GM21367 (cell line): ENCODE measurements at regions not wholly inside any gene's neighbourhood (a gene's known extent, or its start where the extent isn't known, plus 50 kb on each side); places are given as distances from the start of the nearest gene placed in this dataset.

Experiments used
- ATAC-seq: cut with Tn5 transposase; IDR thresholded peaks from one replicate; pipeline ENCODE4 v1.9.1; 2021; ENCODE audit not compliant: unreplicated experiment

DNA sequence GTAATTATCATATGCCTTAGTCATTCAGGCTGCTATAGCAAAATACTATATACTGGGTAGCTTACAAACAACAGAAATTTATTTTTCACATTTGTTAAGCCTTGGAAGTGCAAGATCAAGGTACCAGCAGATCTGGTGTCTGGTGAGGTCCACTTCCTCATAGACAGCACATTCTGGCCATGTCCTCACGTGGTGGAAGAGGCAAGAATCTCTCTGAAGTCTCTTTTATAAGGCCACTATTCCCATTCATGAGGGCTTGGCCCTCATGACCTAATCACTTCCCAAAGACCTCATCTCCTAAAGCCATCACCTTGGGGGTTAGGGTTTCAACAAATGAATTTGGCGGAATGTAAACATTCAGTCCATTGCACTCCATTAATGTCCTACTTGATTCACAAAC is 137.5 kb upstream of the C1GALT1 start:
- no peak for ATAC-seq

DNA sequence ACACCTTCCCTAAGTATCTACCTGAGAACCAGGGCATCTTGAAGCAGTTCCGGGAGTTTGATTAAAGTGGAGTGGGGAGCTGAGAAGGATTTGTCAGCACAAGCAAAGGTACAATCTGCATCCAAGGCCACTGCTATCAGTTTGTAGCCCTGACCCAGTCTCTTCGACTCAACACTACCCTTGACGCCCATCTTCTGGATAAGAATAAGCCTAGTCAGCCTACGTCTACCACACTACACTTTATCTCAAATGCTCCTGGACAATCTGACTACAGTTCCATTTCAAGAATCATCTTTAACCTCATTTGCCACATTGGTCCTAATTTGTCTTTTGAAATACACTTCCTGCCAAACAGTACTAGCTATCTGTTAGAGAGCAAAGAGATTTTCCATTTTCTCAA is 134.1 kb upstream of the C1GALT1 start:
- no peak for ATAC-seq

DNA sequence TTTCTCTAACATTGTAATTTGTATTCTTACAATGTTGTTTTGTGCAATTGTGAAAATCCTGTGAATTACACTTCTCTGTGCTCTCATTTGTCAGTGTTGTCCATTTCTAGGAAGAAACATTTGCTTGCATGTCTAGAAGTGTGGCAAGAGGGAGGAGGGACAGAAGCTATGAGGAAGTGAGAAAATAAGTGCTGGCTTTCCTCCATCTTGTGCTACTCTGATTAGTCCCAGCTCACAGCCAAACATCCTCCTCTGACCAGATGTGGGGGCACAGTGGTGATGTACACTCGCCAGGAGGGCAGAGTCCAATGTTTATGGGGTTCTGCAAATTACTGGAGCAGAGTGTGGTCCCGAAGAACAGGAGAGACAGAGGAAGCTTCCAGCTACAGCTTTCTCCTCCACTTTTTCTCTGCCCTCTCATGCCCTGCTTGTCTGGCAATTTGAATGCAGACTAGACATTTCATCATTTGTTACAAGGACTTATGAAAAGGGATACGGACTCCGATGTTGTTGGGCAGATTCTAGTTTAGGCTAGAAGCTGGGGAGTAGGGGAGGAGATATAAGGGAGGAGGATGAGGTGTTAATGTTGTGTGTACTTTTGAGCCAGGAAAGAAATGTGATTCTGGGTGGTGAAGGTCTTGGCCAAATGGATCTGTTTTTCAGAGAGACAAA is 131.0 kb upstream of the C1GALT1 start:
- ATAC-seq = peak; percentile 93

DNA sequence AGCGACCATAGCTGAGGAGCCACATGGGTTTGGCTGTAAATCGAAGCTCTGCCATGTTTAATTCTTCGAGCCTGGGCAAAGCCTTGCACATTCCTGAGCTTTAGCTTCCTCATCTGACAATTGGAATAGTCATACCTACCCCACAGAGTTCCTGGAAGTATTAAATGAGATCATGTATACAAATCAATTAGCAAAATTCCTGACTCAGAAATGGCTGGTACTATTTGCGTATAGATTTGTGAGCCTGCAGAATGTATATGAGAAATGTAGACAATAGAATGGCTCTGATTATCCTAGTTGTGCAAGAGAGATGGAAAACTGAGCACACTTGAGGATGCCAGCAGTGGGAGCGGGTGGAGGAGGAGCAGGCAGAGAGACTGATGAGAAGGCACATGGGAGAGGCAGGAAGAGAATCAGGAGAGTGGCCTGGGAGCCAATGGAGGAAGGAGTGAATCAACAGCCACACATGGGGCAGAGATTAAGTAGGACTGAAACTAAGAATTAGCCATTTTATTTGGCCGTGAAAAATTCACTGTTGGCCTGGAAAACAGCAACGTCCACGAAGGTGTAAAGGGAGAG is 128.0 kb upstream of the C1GALT1 start:
- no peak for ATAC-seq

DNA sequence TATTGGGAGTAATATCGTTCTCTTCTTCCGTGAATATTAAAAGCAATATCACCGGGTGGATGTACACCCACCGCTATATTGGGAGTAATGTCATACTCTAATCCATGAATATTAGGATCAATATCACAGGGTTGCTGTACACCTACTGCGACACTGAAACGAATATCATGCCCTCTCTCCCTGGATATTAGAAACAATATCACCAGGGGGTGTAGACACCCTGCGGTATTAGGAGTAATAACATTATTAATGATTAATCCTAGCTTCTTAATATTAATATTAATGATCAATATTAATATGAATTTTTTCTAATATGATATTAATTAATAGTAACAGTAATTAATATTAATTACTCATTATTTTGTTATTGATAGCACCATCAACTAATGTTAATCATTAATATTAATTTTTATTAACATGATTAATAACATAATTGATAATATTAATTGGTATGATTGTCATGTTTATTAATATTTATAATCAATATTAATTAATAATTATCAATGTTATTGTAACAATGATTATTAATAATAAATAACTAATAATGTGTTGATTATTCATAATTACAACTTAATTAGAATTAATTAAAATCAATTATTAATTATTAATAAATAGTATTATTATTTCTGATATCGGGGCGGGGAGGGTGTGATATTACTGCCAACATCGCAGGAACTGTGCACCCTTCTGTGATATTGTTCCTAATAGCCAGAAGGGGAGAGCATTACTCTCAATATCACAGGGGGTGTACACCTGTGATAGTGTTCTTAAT is 121.3 kb upstream of the C1GALT1 start:
- no peak for ATAC-seq

DNA sequence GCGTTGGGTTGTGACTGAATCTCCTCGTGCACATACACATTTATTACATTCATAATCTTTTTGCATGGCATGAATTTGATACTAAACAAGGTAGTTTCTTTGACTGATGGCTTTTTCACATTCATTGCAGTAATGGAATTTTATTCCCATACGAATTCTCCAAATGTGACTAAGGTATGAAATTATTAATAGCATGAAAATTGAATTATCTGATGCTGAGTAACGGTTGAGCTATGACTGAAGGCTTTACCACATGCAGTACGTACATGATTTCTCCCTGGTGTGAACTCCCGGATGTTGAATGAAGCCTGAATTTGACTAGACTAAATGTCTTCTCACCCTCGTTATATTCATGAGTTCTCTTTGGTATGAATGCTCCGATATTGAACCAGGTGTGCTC is 104.4 kb upstream of the C1GALT1 start:
- no peak for ATAC-seq

DNA sequence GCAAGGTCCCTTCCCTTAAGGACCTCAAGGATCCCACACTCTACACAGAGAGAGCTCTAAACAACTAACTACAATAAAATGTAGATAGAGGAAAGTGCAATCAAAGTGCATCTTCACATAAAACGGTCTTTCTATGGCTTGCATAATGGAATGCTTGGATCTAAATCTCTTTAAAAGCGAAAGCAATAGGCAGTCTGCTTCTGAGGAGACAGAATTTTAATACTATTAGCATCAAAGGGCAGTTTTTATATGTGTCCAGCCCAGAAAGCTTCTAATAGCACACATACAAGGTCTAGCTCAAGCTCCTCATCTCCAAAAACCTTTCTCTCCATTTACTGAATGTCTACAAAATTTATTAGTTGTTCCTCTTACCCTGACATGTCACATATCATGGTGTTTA is 101.5 kb upstream of the C1GALT1 start:
- no peak for ATAC-seq

DNA sequence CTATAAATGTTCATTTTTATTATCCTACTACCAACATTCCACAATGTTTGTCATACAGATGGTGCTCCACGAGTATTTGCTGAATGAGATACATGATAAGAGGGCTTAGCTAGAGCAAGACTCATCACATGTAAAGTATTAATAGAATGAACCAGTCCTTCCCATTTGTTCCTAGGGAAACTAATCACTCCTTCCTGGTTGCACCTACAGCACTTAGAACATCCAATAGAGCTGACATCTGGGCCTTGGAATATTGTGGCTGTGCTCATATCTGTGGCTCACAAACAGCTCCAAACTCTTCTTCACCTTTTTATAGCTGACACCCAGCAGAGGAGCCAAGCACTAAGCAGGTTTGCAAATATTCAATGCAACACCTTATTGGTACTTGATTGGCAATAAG is 91.9 kb upstream of the C1GALT1 start:
- no peak for ATAC-seq

DNA sequence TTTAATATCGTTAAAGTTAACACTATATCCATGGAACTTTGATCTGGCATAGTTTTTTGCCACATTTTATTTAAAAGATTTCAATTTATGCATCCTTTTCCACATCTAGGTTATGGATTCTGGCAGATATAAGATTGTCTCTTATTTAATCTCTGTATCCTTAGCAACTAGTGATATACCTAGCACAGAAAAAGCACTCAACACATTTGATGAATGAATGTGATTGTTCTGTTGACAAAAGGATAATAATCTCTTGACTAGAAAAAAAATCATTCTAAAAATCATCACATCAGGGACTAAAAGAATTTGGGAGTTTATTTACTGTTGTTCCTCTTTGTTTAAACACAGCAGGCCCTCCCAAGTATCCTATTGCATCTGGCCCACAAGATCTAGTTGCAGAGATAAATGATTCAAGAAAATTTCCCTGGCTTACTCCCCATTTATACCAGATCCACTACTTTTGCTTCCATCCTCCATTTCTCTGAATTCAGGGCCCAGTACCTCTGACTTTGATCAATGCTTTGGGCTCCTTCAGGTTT is 84.0 kb upstream of the C1GALT1 start:
- ATAC-seq = no peak

DNA sequence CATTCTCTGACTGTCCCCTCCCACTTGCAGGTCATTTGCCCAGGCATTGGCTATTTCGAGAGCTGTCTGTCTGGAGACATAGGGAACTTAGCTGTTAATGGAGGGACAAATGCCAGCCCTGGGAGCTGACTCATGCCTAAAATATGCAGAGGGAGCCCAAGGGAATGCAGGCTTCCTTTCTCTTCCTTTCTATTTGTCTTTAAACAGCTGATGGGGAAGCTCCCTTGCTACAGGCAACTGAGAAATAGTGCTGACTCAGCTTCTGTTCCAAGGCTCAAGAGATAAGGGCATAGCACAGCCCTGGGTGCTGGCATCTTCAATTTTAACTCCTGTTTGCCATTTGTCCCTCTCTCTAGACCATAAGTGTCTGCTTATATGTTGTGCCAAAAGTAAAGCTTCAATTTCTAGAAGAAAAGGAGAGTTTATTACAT is 82.7 kb upstream of the C1GALT1 start:
- ATAC-seq = no peak

DNA sequence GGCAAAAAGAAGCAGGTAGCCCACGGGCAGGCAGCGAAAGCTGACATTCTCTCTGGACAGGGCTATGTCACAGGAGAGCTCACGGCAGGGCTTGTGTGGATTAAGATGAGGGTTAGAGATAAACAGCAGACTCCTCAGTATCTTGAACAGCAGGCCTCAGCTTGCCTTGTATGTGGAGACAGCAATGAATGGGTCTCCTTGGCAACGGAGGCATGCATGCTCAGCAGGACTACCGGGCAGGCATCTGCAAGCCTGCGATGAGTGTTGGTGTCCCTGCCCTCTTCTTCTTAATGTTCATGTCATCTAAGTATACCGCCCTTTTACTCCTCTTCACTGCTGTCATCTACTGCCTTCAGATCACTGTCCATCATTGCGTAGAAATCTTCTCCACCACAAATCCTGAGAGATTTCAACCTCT is 81.9 kb upstream of the C1GALT1 start:
- ATAC-seq = no peak

DNA sequence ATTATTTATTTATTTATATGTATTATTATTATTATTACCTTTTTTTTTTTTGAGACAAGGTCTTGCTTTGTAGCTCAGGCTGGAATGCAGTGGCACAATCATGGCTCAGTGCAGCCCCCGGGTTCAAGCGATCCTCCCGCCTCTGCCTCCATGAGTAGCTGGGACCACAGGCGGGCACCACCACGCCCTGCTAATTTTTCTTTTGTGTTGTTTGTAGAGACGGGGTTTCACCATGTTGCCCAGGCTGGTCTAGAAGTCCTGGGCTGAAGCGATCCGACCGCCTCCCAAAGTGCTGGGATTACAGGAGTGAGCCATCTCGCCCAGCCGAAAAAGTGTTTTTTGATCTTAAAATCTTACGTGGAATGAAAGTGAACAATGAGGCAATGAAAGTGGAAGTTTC is 79.4 kb upstream of the C1GALT1 start:
- ATAC-seq = no peak

DNA sequence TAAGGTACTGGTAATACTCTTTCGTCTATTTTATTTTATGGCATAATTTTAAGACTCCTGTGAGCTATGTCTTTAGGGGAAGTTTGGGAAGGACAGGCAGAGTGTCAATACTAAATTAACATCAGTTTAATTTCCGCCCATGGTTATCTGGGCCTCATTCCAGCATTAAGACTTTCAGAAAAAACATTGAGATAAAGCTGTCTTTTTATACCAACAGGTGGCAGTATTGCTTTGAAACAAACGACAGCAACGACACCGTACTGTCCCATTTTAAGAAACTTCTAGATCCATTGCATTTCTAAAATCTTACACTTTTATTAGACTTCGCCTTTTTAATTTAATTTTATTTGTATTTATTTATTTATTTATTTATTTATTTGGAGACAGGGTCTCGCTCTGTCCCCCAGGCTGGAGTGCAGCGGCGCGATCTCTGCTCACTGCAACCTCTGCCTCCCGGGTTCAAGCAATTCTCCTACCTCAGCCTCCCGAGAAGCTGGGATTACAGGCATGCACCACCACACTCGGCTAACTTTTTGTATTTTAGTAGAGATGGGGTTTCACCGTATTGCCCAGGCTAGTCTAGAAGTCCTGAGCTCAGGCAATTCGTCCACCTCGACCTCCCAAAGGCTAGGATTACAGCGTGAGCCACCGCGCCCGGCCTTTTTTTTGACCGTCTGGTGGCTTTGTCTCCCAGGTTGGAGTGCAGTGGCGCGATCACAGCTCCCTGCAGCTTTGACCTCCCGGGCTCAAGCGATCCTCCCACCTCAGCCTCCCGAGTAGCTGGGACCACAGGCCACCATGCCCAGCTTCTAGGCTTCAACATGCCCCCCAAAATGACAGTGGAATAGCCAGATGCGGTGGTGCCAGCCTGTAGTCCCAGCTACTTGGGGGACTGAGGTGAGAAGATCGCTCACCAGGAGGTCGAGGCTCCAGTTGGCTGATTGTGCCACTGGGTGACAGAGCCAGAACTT is 78.7 kb upstream of the C1GALT1 start:
- ATAC-seq = peak; percentile 55

DNA sequence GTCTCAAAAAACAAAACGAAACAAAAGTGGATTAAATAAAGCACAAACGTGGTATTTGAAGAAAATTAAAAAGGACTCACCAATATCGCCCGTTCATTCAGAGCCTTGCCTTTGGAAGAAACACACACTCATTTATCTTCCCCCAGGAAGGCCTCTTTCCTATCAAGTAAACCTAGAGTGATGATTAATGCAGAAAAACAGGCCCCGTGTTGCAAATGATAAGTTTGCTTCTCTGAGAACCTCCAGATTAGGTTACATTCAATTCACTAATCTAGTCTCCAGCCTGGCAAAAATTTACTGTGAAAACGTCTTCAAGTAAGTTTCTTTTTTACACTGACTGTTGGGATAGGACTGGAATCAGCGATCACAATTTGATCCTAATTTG is 78.0 kb upstream of the C1GALT1 start:
- ATAC-seq = no peak

DNA sequence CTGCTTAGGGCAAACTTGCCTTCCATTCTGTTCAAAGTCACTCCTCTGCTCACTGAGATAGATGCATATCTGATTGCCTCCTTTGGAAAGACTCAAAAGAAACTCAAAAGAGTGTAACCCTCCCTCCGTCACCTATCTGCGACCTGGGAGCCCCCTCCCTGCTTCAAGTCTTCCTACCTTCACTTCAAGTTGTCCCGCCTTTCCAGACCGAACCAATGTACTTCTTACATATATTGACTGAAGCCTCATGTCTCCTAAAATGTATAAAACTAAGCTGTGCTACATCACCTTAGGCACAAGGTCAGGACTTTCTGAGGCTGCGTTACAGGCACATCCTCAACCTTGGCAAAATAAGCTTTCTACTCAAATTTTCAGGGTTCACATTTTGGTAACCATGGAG is 77.4 kb upstream of the C1GALT1 start:
- no peak for ATAC-seq

DNA sequence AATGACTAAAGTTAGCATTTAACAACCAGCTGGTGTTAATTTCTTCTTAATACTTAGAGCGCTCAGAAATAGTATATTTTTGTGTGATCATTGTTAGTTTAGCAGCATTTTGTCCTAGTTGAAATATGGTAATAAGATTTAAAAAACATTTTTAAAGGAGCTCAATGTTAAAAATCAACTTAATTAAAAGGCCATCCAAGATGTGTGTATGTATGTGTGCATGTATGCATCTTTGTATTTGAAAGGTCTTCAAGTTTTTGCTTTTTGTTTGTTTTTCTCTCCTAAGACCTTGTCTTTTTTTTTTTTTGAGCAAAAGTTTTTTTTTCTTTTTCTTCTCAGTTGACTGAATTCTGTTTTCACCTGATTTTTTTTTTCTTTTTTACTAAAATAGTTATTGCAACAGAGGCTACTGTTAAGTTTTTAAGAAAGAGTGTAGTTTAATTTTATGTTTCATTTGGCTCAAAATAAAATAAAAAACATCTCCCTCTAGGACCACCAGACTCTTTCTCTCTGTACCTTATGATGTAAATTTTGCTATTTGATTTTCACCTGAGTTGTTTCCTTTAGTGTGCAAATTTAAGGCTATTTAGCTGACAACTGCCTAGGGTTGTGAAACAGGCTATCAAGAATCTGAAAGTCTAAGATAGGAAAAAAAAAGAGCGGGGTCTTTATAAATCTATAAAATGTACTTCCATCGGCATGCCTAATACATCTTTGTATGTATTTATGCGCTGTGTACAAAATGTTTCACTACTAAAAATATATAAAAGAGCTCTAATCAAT is 76.4 kb upstream of the C1GALT1 start:
- no peak for ATAC-seq

DNA sequence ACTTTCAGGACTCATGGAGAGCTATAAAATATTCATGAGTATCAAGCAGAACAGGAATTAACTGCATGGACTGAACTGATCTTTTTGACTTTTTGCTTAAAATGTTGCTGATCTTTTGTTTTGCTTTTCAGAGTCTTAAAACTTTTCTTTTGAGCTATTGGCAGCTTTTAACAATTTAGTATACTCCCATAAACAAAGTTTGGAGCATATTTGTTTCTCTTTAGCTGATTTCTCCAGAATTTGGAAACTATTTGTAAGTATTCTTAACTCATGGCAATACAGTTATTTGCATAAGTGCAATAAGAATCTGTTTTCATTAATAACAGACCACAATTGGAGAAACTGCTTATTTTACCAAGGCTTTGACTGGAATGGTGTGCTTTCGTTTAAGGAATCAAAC is 73.4 kb upstream of the C1GALT1 start:
- no peak for ATAC-seq

DNA sequence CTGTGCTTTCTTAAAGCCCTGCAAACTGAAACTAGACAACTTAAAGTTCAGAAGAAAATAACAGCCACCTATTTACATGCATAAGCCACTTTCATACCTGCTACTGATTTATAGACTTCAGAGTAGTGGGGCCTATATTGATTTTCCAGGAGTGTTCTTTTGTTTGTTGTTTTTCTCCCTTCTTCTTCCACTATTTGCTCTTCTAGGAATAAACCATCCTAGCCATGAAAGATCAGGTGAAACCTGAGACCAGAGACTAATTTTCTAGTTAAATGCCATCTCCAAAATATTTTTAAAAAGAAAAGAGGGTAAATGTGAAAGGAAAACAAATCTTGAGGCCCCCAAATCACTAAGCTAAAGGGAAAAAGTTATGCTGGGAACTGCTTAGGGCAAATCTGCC is 72.4 kb upstream of the C1GALT1 start:
- no peak for ATAC-seq

DNA sequence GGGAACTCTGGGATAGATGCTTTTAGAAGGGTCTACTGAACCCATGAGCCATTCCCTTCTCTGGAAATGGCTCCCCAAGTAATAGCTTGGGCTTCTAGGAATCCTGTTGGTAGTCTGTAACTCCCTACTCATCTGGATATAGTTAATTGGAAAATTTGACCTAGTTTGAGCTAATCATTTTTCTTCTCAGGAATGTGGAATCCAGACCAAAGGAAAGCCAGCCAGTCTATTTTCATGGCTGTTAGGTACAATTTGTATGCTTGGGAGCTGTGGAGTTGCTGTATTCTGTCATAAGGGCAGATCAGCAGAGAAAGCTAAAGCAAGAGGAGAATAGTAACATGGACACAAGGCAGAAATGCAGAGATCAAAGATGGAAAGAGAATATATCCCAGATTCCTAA is 71.6 kb upstream of the C1GALT1 start:
- no peak for ATAC-seq

DNA sequence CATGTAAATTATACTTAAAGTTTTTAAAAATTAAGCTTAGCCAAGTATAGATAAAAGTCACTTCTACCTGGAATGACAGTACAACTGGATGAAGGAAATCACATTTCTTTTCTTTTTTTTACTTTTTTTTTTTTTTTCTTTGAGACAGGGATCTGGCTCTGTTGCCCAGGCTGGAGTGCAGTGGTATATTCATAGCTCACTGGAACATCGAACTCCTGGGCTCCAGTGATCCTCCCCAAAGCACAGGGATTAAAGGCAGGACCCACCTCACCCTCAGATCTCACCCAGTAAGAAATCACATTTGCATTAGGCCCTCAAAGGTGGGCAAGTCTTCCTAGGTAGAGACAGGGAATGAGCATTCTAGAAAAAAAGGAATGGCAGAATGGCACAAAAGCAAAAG is 69.5 kb upstream of the C1GALT1 start:
- no peak for ATAC-seq
